Stomach (tissue), 4 donors: ENCODE measurements at regions not wholly inside any gene's neighbourhood (a gene's known extent, or its start where the extent isn't known, plus 50 kb on each side); places are given as distances from the start of the nearest gene placed in this dataset.
"Not testable (repeated sequence)": the region's sequence is repeated elsewhere in the genome, so short reads cannot be mapped to it uniquely, and the experiment has no call there.

Experiments
- CTCF ChIP-seq, 7 experiments: fragments of 450-650 bp in 4 of 7; fragments of 200-600 bp in 3 of 7; sonication (generic) in 3 of 7; IDR thresholded peaks; one replicate each; pipeline ENCODE4 v1.5.1; 2016 to 2019; ENCODE audit warnings: antibody characterized with exemption in 7 of 7, control low read depth in 2 of 7, mild to moderate bottlenecking in 1 of 7
- EP300 ChIP-seq: sonication (generic); formaldehyde crosslinking; IDR thresholded peaks from one replicate; pipeline ENCODE4 v1.6.1; 2017; ENCODE audit warnings: antibody characterized with exemption

- not testable (repeated sequence) for TF ChIP-seq CTCF (IDR thresholded peaks at IDR 0.05); EP300
These were observed 262.8 kb downstream of the ARHGAP12 start for GRCh38 chr10:31665764-31666279.
